ENCODE measurements at regions not wholly inside any gene's neighbourhood (a gene's known extent, or its start where the extent isn't known, plus 50 kb on each side); places are given as distances from the start of the nearest gene placed in this dataset.

- no peak for TF ChIP-seq CTCF (IDR thresholded peaks at IDR 0.05; ENCODE audit: low read depth, low read length)
- POLR2A ChIA-PET = no interaction called here
- CTCF ChIA-PET = no interaction called here
These were observed 662.6 kb upstream of the CPEB2 start for GRCh38 chr4:14339715-14340114.

GRCh38 chr4:14340321-14340720, 662.0 kb upstream of the CPEB2 start:
- no peaks in the 10 kb centered on the region for H3K9me3 ChIP-seq (ENCODE audit: control insufficient read depth, insufficient read depth, low read length)
- ChIA-PET CTCF (no interaction called here), POLR2A (no interaction called here)
- no peak for TF ChIP-seq CTCF (IDR thresholded peaks at IDR 0.05; ENCODE audit: low read depth, low read length)
- no peak overlapping the region for H3K27ac ChIP-seq (ENCODE audit: low read depth, low read length)
- no peak overlapping the region for H3K4me3 ChIP-seq (ENCODE audit: low read depth, low read length)
- DNase-seq (ENCODE audit: low read depth, low spot score) = no peak
- no peaks in the 10 kb centered on the region for H3K27me3 ChIP-seq (ENCODE audit: control insufficient read depth, insufficient read depth, low read length)

More at GRCh38 chr4:14339715-14340114, 662.6 kb upstream of the CPEB2 start:
- Histone ChIP-seq H3K27ac (ENCODE audit: low read depth, low read length) (no peak overlapping the region), H3K27me3 (ENCODE audit: control insufficient read depth, insufficient read depth, low read length) (no peaks in the 10 kb centered on the region), H3K9me3 (ENCODE audit: control insufficient read depth, insufficient read depth, low read length) (0 out of 2 replicates have a peak, but pooled peaks cover 2% of the 10 kb centered on the region), H3K4me3 (ENCODE audit: low read depth, low read length) (no peak overlapping the region)
- DNase-seq (ENCODE audit: low read depth, low spot score) = no peak

- H3K4me3 ChIP-seq (ENCODE audit: low read depth, low read length) = no peak overlapping the region
- no peak for DNase-seq (ENCODE audit: low read depth, low spot score)
- ChIA-PET CTCF (interaction anchor here (1.0 kb wide), 1 partner anchor 819 kb away, joined by 3 read pairs; no protein-coding TSS in a partner anchor), POLR2A (no interaction called here)
- no peaks in the 10 kb centered on the region for H3K9me3 ChIP-seq (ENCODE audit: control insufficient read depth, insufficient read depth, low read length)
- H3K27me3 ChIP-seq (ENCODE audit: control insufficient read depth, insufficient read depth, low read length) = no peaks in the 10 kb centered on the region
- TF ChIP-seq CTCF (IDR thresholded peaks at IDR 0.05; ENCODE audit: low read depth, low read length) = no peak
- H3K27ac ChIP-seq (ENCODE audit: low read depth, low read length) = no peak overlapping the region
These were observed 658.3 kb upstream of the CPEB2 start for GRCh38 chr4:14343961-14344360.

- no peak overlapping the region for H3K4me3 ChIP-seq (ENCODE audit: low read depth, low read length)
- POLR2A ChIA-PET = no interaction called here
- no peaks in the 10 kb centered on the region for H3K27me3 ChIP-seq (ENCODE audit: control insufficient read depth, insufficient read depth, low read length)
- H3K9me3 ChIP-seq (ENCODE audit: control insufficient read depth, insufficient read depth, low read length) = no peaks in the 10 kb centered on the region
- TF ChIP-seq CTCF (IDR thresholded peaks at IDR 0.05; ENCODE audit: low read depth, low read length) = no peak
- CTCF ChIA-PET = no interaction called here
- DNase-seq (ENCODE audit: low read depth, low spot score) = no peak
- H3K27ac ChIP-seq (ENCODE audit: low read depth, low read length) = no peak overlapping the region
These were observed 656.9 kb upstream of the CPEB2 start for GRCh38 chr4:14345356-14345775.

GRCh38 chr4:14347526-14347925, 654.8 kb upstream of the CPEB2 start:
- H3K27ac ChIP-seq (ENCODE audit: low read depth, low read length) = no peak overlapping the region
- DNase-seq (ENCODE audit: low read depth, low spot score) = no peak
- ChIA-PET CTCF (no interaction called here), POLR2A (no interaction called here)
- no peak for TF ChIP-seq CTCF (IDR thresholded peaks at IDR 0.05; ENCODE audit: low read depth, low read length)
- no peak overlapping the region for H3K4me3 ChIP-seq (ENCODE audit: low read depth, low read length)
- no peaks in the 10 kb centered on the region for H3K27me3 ChIP-seq (ENCODE audit: control insufficient read depth, insufficient read depth, low read length)
- no peaks in the 10 kb centered on the region for H3K9me3 ChIP-seq (ENCODE audit: control insufficient read depth, insufficient read depth, low read length)
